T-helper 17 cell (primary cell): ENCODE measurements at regions not wholly inside any gene's neighbourhood (a gene's known extent, or its start where the extent isn't known, plus 50 kb on each side); places are given as distances from the start of the nearest gene placed in this dataset.
"Not testable (repeated sequence)": the region's sequence is repeated elsewhere in the genome, so short reads cannot be mapped to it uniquely, and the experiment has no call there.

Source experiments
- ATAC-seq: fragments of 150-1000 bp; cut with Tn5 transposase; 2 replicates; pipeline ENCODE4 v1.10.0; 2021; ENCODE audit warnings: mild to moderate bottlenecking, moderate library complexity
- DNase-seq, 3 donors: peaks; one replicate each; pipeline versions ENCODE4 v3.0.0 to v3.0.0-alpha.2; 2020 to 2021
- H3K9me3 ChIP-seq: one replicate; pipeline ENCODE4 v1.7.0; 2013; ENCODE audit warnings: low read length, mild to moderate bottlenecking; ENCODE audit not compliant: control insufficient read depth, poor library complexity, severe bottlenecking
- H3K27ac Mint-ChIP-seq: one replicate; pipeline ENCODE4 v1.8.0; 2022; ENCODE audit warnings: mild to moderate bottlenecking, moderate library complexity, mixed read lengths
- H3K27me3 Mint-ChIP-seq: one replicate; pipeline ENCODE4 v1.8.0; 2022; ENCODE audit warnings: mixed read lengths
- H3K36me3 Mint-ChIP-seq: one replicate; pipeline ENCODE4 v1.8.0; 2022; ENCODE audit warnings: low read depth, mixed read lengths
- H3K4me1 Mint-ChIP-seq: one replicate; pipeline ENCODE4 v1.8.0; 2022; ENCODE audit warnings: mild to moderate bottlenecking, mixed read lengths
- H3K4me3 Mint-ChIP-seq: one replicate; pipeline ENCODE4 v1.8.0; 2022; ENCODE audit warnings: mild to moderate bottlenecking, moderate library complexity, mixed read lengths

- no peak for ATAC-seq
- Mint-ChIP-seq H3K4me1 (no peaks in the 10 kb centered on the region), H3K27me3 (no peaks in the 10 kb centered on the region), H3K4me3 (no peak overlapping the region), H3K27ac (no peak overlapping the region), H3K36me3 (no peaks in the 10 kb centered on the region)
- no peaks in the 10 kb centered on the region for H3K9me3 ChIP-seq
- no peak for DNase-seq
Observed at GRCh38 chr13:83765796-83766195, 116.5 kb downstream of the SLITRK1 start.

GRCh38 chr13:83761631-83762030 is 120.6 kb downstream of the SLITRK1 start:
- H3K36me3 Mint-ChIP-seq = no peaks in the 10 kb centered on the region
- H3K9me3 ChIP-seq = no peaks in the 10 kb centered on the region
- H3K4me3 Mint-ChIP-seq = no peak overlapping the region
- DNase-seq = no peak
- no peak overlapping the region for H3K27ac Mint-ChIP-seq
- no peaks in the 10 kb centered on the region for H3K27me3 Mint-ChIP-seq
- no peaks in the 10 kb centered on the region for H3K4me1 Mint-ChIP-seq
- no peak for ATAC-seq

DNA sequence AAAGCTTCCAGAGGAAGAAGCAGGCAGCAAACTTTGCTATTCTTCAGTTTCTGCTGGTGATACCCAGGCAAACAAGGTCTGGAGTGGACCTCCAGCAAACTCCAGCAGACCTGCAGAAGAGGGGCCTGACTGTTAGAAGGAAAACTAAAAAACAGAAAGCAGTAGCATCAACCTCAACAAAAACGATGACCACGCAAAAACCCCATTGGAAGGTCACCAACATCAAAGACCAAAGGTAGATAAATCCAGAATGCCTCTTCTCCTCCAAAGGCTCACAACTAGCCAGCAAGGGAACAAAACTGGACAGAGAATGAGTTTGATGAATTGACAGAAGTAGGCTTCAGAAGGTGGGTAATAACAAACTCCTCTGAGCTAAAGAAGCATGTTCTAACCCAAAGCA is 127.1 kb downstream of the SLITRK1 start:
- H3K9me3 ChIP-seq = not testable (repeated sequence)

DNA sequence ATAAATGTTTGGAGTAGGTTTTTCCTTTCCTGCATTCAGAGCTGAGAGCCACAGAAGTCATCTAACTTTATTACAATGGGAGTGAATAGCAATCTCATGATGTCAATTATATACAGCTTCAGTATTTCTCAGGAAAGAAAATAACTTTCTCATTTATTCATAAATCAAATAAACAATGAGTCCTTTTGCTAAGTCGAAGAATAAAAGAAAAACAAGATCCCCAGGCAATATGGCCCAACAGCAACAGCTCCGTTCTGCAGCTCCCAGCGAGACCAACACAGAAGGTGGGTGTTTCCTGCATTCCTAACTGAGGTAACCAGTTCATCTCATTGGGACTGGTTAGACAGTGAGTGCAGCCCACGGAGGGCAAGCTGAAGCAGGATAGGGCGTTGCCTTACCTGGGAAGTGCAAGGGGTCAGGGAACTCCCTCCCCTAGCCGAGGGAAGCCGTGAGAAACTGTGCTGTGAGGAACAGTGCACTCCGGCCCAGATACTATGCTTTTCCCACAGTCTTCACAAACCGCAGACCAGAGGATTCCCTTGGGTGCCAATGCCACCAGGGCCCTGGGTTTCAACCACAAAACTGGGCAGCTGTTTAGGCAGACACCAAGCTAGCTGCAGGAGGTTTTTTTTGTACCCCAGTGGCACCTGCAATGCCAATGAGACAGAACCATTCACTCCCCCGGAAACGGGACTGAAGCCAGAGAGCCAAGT is 128.2 kb downstream of the SLITRK1 start:
- no peak overlapping the region for H3K27ac Mint-ChIP-seq
- H3K4me1 Mint-ChIP-seq = no peaks in the 10 kb centered on the region
- no peaks in the 10 kb centered on the region for H3K27me3 Mint-ChIP-seq
- no peaks in the 10 kb centered on the region for H3K36me3 Mint-ChIP-seq
- DNase-seq (no peak), ATAC-seq (no peak)
- H3K9me3 ChIP-seq = no peaks in the 10 kb centered on the region
- no peak overlapping the region for H3K4me3 Mint-ChIP-seq

More for the DNA sequence above, 127.1 kb downstream of the SLITRK1 start:
- H3K36me3 Mint-ChIP-seq, H3K4me1 Mint-ChIP-seq, H3K27me3 Mint-ChIP-seq, DNase-seq, H3K27ac Mint-ChIP-seq, ATAC-seq, H3K4me3 Mint-ChIP-seq: not testable (repeated sequence)

GRCh38 chr13:83752141-83752540 is 130.1 kb downstream of the SLITRK1 start:
- no peak for ATAC-seq
- Mint-ChIP-seq H3K4me3 (no peak overlapping the region), H3K36me3 (no peaks in the 10 kb centered on the region), H3K4me1 (no peaks in the 10 kb centered on the region), H3K27me3 (no peaks in the 10 kb centered on the region), H3K27ac (no peak overlapping the region)
- DNase-seq = no peak
- H3K9me3 ChIP-seq = no peaks in the 10 kb centered on the region

GRCh38 chr13:83740622-83741021 is 141.7 kb downstream of the SLITRK1 start:
- no peaks in the 10 kb centered on the region for H3K4me1 Mint-ChIP-seq
- no peaks in the 10 kb centered on the region for H3K36me3 Mint-ChIP-seq
- H3K4me3 Mint-ChIP-seq = no peak overlapping the region
- ATAC-seq (no peak), DNase-seq (no peak)
- H3K9me3 ChIP-seq = no peaks in the 10 kb centered on the region
- H3K27me3 Mint-ChIP-seq = no peaks in the 10 kb centered on the region
- no peak overlapping the region for H3K27ac Mint-ChIP-seq

DNA sequence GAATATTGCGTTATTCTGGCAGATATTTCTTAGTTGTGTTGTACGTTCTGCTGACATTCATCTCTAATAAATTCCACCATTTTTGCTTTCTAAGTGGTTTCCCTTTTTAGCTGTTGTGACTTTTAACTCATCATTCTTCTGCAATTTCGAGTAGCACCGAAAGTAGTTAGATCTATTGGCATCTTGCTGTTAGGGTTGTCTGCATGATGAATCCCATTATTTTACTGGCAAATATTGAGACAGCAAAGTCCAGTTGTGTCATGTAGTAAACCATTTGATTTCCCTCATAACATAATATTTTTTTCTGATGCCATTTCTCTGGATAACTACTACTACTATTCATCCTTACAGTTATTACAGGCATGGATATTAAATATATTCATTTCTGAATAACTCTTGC is 143.9 kb downstream of the SLITRK1 start:
- Mint-ChIP-seq H3K36me3 (no peaks in the 10 kb centered on the region), H3K27me3 (no peaks in the 10 kb centered on the region), H3K4me1 (no peaks in the 10 kb centered on the region), H3K27ac (no peak overlapping the region), H3K4me3 (no peak overlapping the region)
- no peak for ATAC-seq
- H3K9me3 ChIP-seq = no peaks in the 10 kb centered on the region
- no peak for DNase-seq

GRCh38 chr13:83733293-83733692 is 149.0 kb downstream of the SLITRK1 start:
- H3K9me3 ChIP-seq = no peaks in the 10 kb centered on the region
- Mint-ChIP-seq H3K4me1 (no peaks in the 10 kb centered on the region), H3K27ac (no peak overlapping the region), H3K36me3 (no peaks in the 10 kb centered on the region), H3K27me3 (no peaks in the 10 kb centered on the region), H3K4me3 (no peak overlapping the region)
- no peak for DNase-seq
- no peak for ATAC-seq

DNA sequence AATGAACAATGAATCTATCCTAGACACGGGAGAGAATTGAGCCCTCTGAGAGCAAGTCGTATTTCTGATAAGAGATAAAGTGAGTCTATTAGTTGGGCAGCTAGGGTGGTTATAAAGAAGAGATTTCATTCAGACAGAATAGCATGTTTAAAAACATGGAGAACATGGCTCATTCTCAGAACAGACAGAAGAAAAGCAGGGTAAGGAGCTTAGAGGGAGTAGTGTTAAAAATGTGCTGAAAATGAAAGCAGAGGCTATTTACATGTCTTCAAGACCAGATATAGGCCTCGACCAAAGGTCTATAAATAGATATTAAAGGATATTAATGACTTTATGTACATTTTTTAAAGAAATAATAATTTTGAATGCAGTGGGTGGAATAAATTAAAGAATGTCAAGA is 149.5 kb downstream of the SLITRK1 start:
- Mint-ChIP-seq H3K4me3 (no peak overlapping the region), H3K27ac (no peak overlapping the region), H3K36me3 (no peaks in the 10 kb centered on the region), H3K27me3 (no peaks in the 10 kb centered on the region), H3K4me1 (no peaks in the 10 kb centered on the region)
- ATAC-seq (no peak), DNase-seq (no peak)
- no peaks in the 10 kb centered on the region for H3K9me3 ChIP-seq

GRCh38 chr13:83731113-83731512 is 151.2 kb downstream of the SLITRK1 start:
- Mint-ChIP-seq H3K4me3 (no peak overlapping the region), H3K27ac (no peak overlapping the region), H3K4me1 (no peaks in the 10 kb centered on the region), H3K27me3 (no peaks in the 10 kb centered on the region), H3K36me3 (no peaks in the 10 kb centered on the region)
- DNase-seq = no peak
- ATAC-seq = no peak
- H3K9me3 ChIP-seq = no peaks in the 10 kb centered on the region

- H3K27ac Mint-ChIP-seq = no peak overlapping the region
- DNase-seq (no peak), ATAC-seq (no peak)
- H3K27me3 Mint-ChIP-seq = no peaks in the 10 kb centered on the region
- H3K4me3 Mint-ChIP-seq = no peak overlapping the region
- H3K36me3 Mint-ChIP-seq = no peaks in the 10 kb centered on the region
- no peaks in the 10 kb centered on the region for H3K4me1 Mint-ChIP-seq
- no peaks in the 10 kb centered on the region for H3K9me3 ChIP-seq
Observed at GRCh38 chr13:83730674-83731073, 151.6 kb downstream of the SLITRK1 start.

GRCh38 chr13:83722443-83722842 is 159.8 kb downstream of the SLITRK1 start:
- no peaks in the 10 kb centered on the region for H3K9me3 ChIP-seq
- Mint-ChIP-seq H3K36me3 (peaks cover 2% of the 10 kb centered on the region), H3K27me3 (no peaks in the 10 kb centered on the region), H3K4me1 (no peaks in the 10 kb centered on the region), H3K4me3 (no peak overlapping the region), H3K27ac (no peak overlapping the region)
- ATAC-seq (no peak), DNase-seq (no peak)

GRCh38 chr13:83716121-83716520 is 166.2 kb downstream of the SLITRK1 start:
- H3K9me3 ChIP-seq = no peaks in the 10 kb centered on the region
- H3K36me3 Mint-ChIP-seq = no peaks in the 10 kb centered on the region
- H3K4me3 Mint-ChIP-seq = no peak overlapping the region
- no peaks in the 10 kb centered on the region for H3K4me1 Mint-ChIP-seq
- no peak for ATAC-seq
- no peak for DNase-seq
- H3K27ac Mint-ChIP-seq = no peak overlapping the region
- H3K27me3 Mint-ChIP-seq = no peaks in the 10 kb centered on the region

GRCh38 chr13:83714236-83714635 is 168.0 kb downstream of the SLITRK1 start:
- ATAC-seq = no peak
- Mint-ChIP-seq H3K4me1 (no peaks in the 10 kb centered on the region), H3K27me3 (no peaks in the 10 kb centered on the region), H3K4me3 (no peak overlapping the region), H3K27ac (no peak overlapping the region), H3K36me3 (no peaks in the 10 kb centered on the region)
- H3K9me3 ChIP-seq = no peaks in the 10 kb centered on the region
- no peak for DNase-seq
